IMR-90 (cell line): ENCODE measurements at regions not wholly inside any gene's neighbourhood (a gene's known extent, or its start where the extent isn't known, plus 50 kb on each side); places are given as distances from the start of the nearest gene placed in this dataset.

Source experiments
- ATAC-seq: fragments of 200-7000 bp; cut with Tn5 transposase; 2 replicates; pipeline ENCODE4 v1.9.1; 2020; ENCODE audit warnings: low read depth, mild to moderate bottlenecking, moderate library complexity
- BruUV-seq: library from RNA; stranded (reverse); fragments of 400-500 nt; replicated peaks from 2 replicates; lab custom pipeline; 2021; lab: Mats Ljungman, UMichigan
- CTCF ChIA-PET: fragments of 300-600 bp; formaldehyde crosslinking; extraction: SDS; loops from one replicate; lab custom pipeline; 2021; ENCODE audit warnings: antibody characterized with exemption; lab: Yijun Ruan, JAX
- POLR2A ChIA-PET: fragments of 300-600 bp; sonication (Branson Sonifier 250); formaldehyde crosslinking; loops from one replicate; lab custom pipeline; 2022; ENCODE audit warnings: antibody characterized with exemption; ENCODE audit not compliant: unreplicated experiment; lab: Charles Lee
- DNase-seq: peaks from one replicate; pipeline ENCODE4 v3.0.0; 2013
- H2AFZ ChIP-seq: replicated peaks from 2 replicates; pipeline ENCODE3; 2013; ENCODE audit warnings: low read length, mild to moderate bottlenecking; ENCODE audit not compliant: poor library complexity
- H2AK5ac ChIP-seq: 2 replicates; pipeline ENCODE4 v1.6.1; 2013; ENCODE audit warnings: low read depth, low read length, inconsistent platforms
- H2AK9ac ChIP-seq: replicated peaks from 2 replicates; pipeline ENCODE3; 2013; ENCODE audit warnings: mild to moderate bottlenecking, low read depth, low read length, moderate library complexity; ENCODE audit not compliant: poor library complexity
- H2BK120ac ChIP-seq: 2 replicates; pipeline ENCODE4 v1.6.1; 2013; ENCODE audit warnings: low read depth, low read length, inconsistent platforms
- H2BK15ac ChIP-seq: 3 replicates; pipeline ENCODE4 v1.6.1; 2013; ENCODE audit warnings: low read depth, low read length, inconsistent platforms
- H2BK20ac ChIP-seq: 2 replicates; pipeline ENCODE4 v1.6.1; 2013; ENCODE audit warnings: low read depth, mild to moderate bottlenecking, inconsistent platforms, low read length, moderate library complexity
- H2BK5ac ChIP-seq: 2 replicates; pipeline ENCODE4 v1.6.1; 2013; ENCODE audit warnings: mild to moderate bottlenecking, low read depth, low read length, inconsistent platforms; ENCODE audit not compliant: poor library complexity, severe bottlenecking
- H3K14ac ChIP-seq: replicated peaks from 2 replicates; pipeline ENCODE4 v1.6.1; 2013; ENCODE audit warnings: low read depth, low read length, inconsistent platforms
- H3K18ac ChIP-seq: 2 replicates; pipeline ENCODE4 v1.6.1; 2013; ENCODE audit warnings: low read depth, low read length, control low read depth
- H3K23ac ChIP-seq: 2 replicates; pipeline ENCODE4 v1.6.1; 2013; ENCODE audit warnings: low read depth, low read length, inconsistent platforms
- H3K27ac ChIP-seq: 2 replicates; pipeline ENCODE4 v1.5.1; 2013; ENCODE audit warnings: mild to moderate bottlenecking, control low read depth, low read length; ENCODE audit not compliant: insufficient read depth
- H3K27me3 ChIP-seq: 2 replicates; pipeline ENCODE4 v1.6.1; 2013; ENCODE audit warnings: low read length; ENCODE audit not compliant: control insufficient read depth, insufficient read depth
- H3K36me3 ChIP-seq: 2 replicates; pipeline ENCODE4 v1.6.1; 2013; ENCODE audit warnings: low read length, mixed read lengths; ENCODE audit not compliant: control insufficient read depth, insufficient read depth
- H3K4ac ChIP-seq: 2 replicates; pipeline ENCODE4 v1.6.1; 2013; ENCODE audit warnings: low read depth, low read length, inconsistent platforms
- H3K4me1 ChIP-seq: 2 replicates; pipeline ENCODE4 v1.6.1; 2013; ENCODE audit warnings: low read length, mixed read lengths; ENCODE audit not compliant: control insufficient read depth, insufficient read depth
- H3K4me2 ChIP-seq: 2 replicates; pipeline ENCODE4 v1.6.1; 2013; ENCODE audit warnings: low read depth, mild to moderate bottlenecking, control low read depth, low read length, moderate library complexity
- H3K4me3 ChIP-seq: 2 replicates; pipeline ENCODE4 v1.5.1; 2013; ENCODE audit warnings: low read depth, mild to moderate bottlenecking, control low read depth, low read length, moderate library complexity; ENCODE audit not compliant: insufficient read depth
- H3K56ac ChIP-seq: 2 replicates; pipeline ENCODE4 v1.6.1; 2013; ENCODE audit warnings: low read length, inconsistent platforms; ENCODE audit not compliant: insufficient read depth; ENCODE audit errors: extremely low read depth
- H3K79me1 ChIP-seq, 2 experiments: 2 replicates each; pipeline ENCODE4 v1.6.1; 2013; ENCODE audit warnings: low read length in 2 of 2, inconsistent platforms in 1 of 2, low read depth in 1 of 2
- H3K9ac ChIP-seq: 2 replicates; pipeline ENCODE4 v1.6.1; 2013; ENCODE audit warnings: low read depth, low read length, control low read depth
- H3K9me1 ChIP-seq: 2 replicates; pipeline ENCODE4 v1.6.1; 2013; ENCODE audit warnings: low read length, inconsistent platforms; ENCODE audit not compliant: insufficient read depth
- H3K9me3 ChIP-seq: 2 replicates; pipeline ENCODE4 v1.6.1; 2013; ENCODE audit warnings: low read length; ENCODE audit not compliant: control insufficient read depth, insufficient read depth
- H4K20me1 ChIP-seq: 2 replicates; pipeline ENCODE4 v1.6.1; 2013; ENCODE audit warnings: low read length, inconsistent platforms; ENCODE audit not compliant: insufficient read depth
- H4K5ac ChIP-seq: 2 replicates; pipeline ENCODE4 v1.6.1; 2013; ENCODE audit warnings: mild to moderate bottlenecking, low read depth, low read length, control low read depth
- H4K8ac ChIP-seq, 2 experiments: 2 replicates each; pipeline ENCODE4 v1.6.1; 2013; ENCODE audit warnings: low read depth in 2 of 2, low read length in 2 of 2, control low read depth in 1 of 2, inconsistent platforms in 1 of 2
- H4K91ac ChIP-seq: 2 replicates; pipeline ENCODE4 v1.6.1; 2013; ENCODE audit warnings: low read depth, low read length, inconsistent platforms; ENCODE audit not compliant: insufficient read depth
- BHLHE40 ChIP-seq: fragments of 150-350 bp; IDR thresholded peaks from 2 replicates; pipeline ENCODE4 v1.6.1; 2016; ENCODE audit warnings: mild to moderate bottlenecking, low read depth, low read length
- CEBPB ChIP-seq: IDR thresholded peaks from 2 replicates; pipeline ENCODE4 v1.6.1; 2012; ENCODE audit warnings: low read depth, low read length, improper control_type of control experiment
- CHD1 ChIP-seq: IDR thresholded peaks from 2 replicates; pipeline ENCODE4 v1.6.1; 2012; ENCODE audit warnings: low read depth, low read length, improper control_type of control experiment
- CTCF ChIP-seq: conservative IDR thresholded peaks from 2 replicates; pipeline ENCODE4 v1.5.1; 2012; ENCODE audit warnings: mild to moderate bottlenecking, low read depth, low read length, improper control_type of control experiment
- FOS ChIP-seq: fragments of 150-350 bp; IDR thresholded peaks from 2 replicates; pipeline ENCODE4 v1.6.1; 2016; ENCODE audit warnings: low read depth, low read length
- MAFK ChIP-seq: IDR thresholded peaks from 2 replicates; pipeline ENCODE4 v1.6.1; 2012; ENCODE audit warnings: low read depth, low read length, improper control_type of control experiment
- MAZ ChIP-seq: IDR thresholded peaks from 2 replicates; pipeline ENCODE4 v1.6.1; 2012; ENCODE audit warnings: low read depth, mild to moderate bottlenecking, low read length, improper control_type of control experiment, moderate library complexity, borderline replicate concordance
- MXI1 ChIP-seq: IDR thresholded peaks from 2 replicates; pipeline ENCODE4 v1.6.1; 2012; ENCODE audit warnings: low read depth, mild to moderate bottlenecking, low read length, moderate library complexity, borderline replicate concordance
- NFE2L2 ChIP-seq: fragments of 150-350 bp; IDR thresholded peaks from 2 replicates; pipeline ENCODE4 v1.6.1; 2016; ENCODE audit warnings: low read depth, mild to moderate bottlenecking, low read length
- POLR2A ChIP-seq: IDR thresholded peaks from 2 replicates; pipeline ENCODE4 v1.6.1; 2012; ENCODE audit warnings: mild to moderate bottlenecking, low read depth, low read length
- RAD21 ChIP-seq: IDR thresholded peaks from 2 replicates; pipeline ENCODE4 v1.6.1; 2012; ENCODE audit warnings: low read length, improper control_type of control experiment
- RCOR1 ChIP-seq: IDR thresholded peaks from 2 replicates; pipeline ENCODE4 v1.6.1; 2012; ENCODE audit warnings: mild to moderate bottlenecking, low read length, improper control_type of control experiment; ENCODE audit not compliant: insufficient replicate concordance
- RFX5 ChIP-seq: IDR thresholded peaks from 2 replicates; pipeline ENCODE4 v1.8.0; 2012; ENCODE audit warnings: low read depth, mild to moderate bottlenecking, low read length, moderate library complexity
- USF2 ChIP-seq: fragments of 150-350 bp; IDR thresholded peaks from 2 replicates; pipeline ENCODE4 v1.6.1; 2017; ENCODE audit warnings: mild to moderate bottlenecking, antibody characterized with exemption, low read length, low read depth
- WGBS, 2 experiments: methylation state at CpG; one replicate each; pipeline versions ENCODE4 v1.1.5 to v1.1.7; 2013; ENCODE audit warnings: missing lambda C conversion rate in 2 of 2; ENCODE audit not compliant: insufficient read length in 1 of 2; ENCODE audit errors: extremely low coverage in 2 of 2; 5-methylcytosine and 5-hydroxymethylcytosine counted together
- dilution Hi-C: fragments of 300-500 bp; cut with HindIII; formaldehyde crosslinking; loops from one replicate; pipeline ENCODE4 v1.14.3; 2018; ENCODE audit warnings: low sequenced_read_pairs; ENCODE audit not compliant: unreplicated experiment
- in situ Hi-C: fragments of 300-500 bp; cut with MboI; formaldehyde crosslinking; loops from 3 replicates; pipeline ENCODE4 v1.14.3; 2019; ENCODE audit warnings: low sequenced_read_pairs, inconsistent platforms, mixed read lengths
- intact Hi-C: fragments of 100-400 bp; cut with micrococcal nuclease; formaldehyde crosslinking; loops from 2 replicates; pipeline ENCODE4 v1.10.0; 2022
- TF ChIP-seq, protein P1 (sequence below): fragments of 150-350 bp; IDR thresholded peaks from 2 replicates; pipeline ENCODE4 v1.6.1; 2016; ENCODE audit warnings: low read depth, mild to moderate bottlenecking, low read length, moderate library complexity, borderline replicate concordance

GRCh38 chr22:27215871-27216270 is 558.5 kb downstream of the MIAT start:
- Histone ChIP-seq H2AFZ (no peak overlapping the region), H3K9me1 (peaks cover 11% of the 10 kb centered on the region; the same call in 1 of the 2 replicates), H3K56ac (no peak overlapping the region), H4K8ac (no peak overlapping the region), H3K9ac (no peak overlapping the region), H3K23ac (no peak overlapping the region), H4K91ac (no peak overlapping the region; the same call in 1 of the 2 replicates), H2BK120ac (no peak overlapping the region), H3K4me2 (no peak overlapping the region), H3K14ac (no peak overlapping the region), H4K20me1 (peaks cover 5% of the 10 kb centered on the region; the same call in 1 of the 2 replicates), H2BK15ac (no peak overlapping the region), H3K4me3 (no peak overlapping the region), H2AK5ac (no peak overlapping the region), H3K27ac (no peak overlapping the region), H3K27me3 (peaks cover 11% of the 10 kb centered on the region), H3K79me1 (no peaks in the 10 kb centered on the region), H2BK20ac (no peak overlapping the region), H3K4ac (no peak overlapping the region), H3K18ac (no peak overlapping the region), H2AK9ac (no peak overlapping the region), H3K9me3 (no peaks in the 10 kb centered on the region), H2BK5ac (no peak overlapping the region), H3K36me3 (no peaks in the 10 kb centered on the region), H4K5ac (no peak overlapping the region), H3K4me1 (peaks cover 8% of the 10 kb centered on the region)
- no peak for DNase-seq
- no peak for TF ChIP-seq POLR2A
- no peak for TF ChIP-seq BHLHE40
- no peak for TF ChIP-seq MAFK
- no peak for TF ChIP-seq RFX5
- TF ChIP-seq MXI1: no peak
- no peak for TF ChIP-seq FOS
- TF ChIP-seq USF2: no peak
- no peak for TF ChIP-seq NFE2L2
- no peak for TF ChIP-seq RAD21
- TF ChIP-seq MAZ: no peak
- TF ChIP-seq, protein P1, sequence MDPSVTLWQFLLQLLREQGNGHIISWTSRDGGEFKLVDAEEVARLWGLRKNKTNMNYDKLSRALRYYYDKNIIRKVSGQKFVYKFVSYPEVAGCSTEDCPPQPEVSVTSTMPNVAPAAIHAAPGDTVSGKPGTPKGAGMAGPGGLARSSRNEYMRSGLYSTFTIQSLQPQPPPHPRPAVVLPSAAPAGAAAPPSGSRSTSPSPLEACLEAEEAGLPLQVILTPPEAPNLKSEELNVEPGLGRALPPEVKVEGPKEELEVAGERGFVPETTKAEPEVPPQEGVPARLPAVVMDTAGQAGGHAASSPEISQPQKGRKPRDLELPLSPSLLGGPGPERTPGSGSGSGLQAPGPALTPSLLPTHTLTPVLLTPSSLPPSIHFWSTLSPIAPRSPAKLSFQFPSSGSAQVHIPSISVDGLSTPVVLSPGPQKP: no peak
- TF ChIP-seq CEBPB: no peak
- no peak for TF ChIP-seq RCOR1
- TF ChIP-seq CTCF: no peak
- no peak for TF ChIP-seq CHD1
- no peak for ATAC-seq
- BruUV-seq: no TSS peak
- 92% methylated on average over 2 of the region's 5 CpGs; no CpG with 5 or more reads in 1 of the 2 experiments for WGBS, 2 experiments
- POLR2A ChIA-PET: no interaction called here
- intact Hi-C loops: no loop called here
- dilution Hi-C loops: no loop called here
- CTCF ChIA-PET: no interaction called here
- in situ Hi-C loops: no loop called here
